Heart left ventricle (tissue), 13 donors: ENCODE measurements at regions not wholly inside any gene's neighbourhood (a gene's known extent, or its start where the extent isn't known, plus 50 kb on each side); places are given as distances from the start of the nearest gene placed in this dataset.

ENCODE experiments used
- CTCF ChIP-seq, 12 donors: fragments of 200-600 bp; sonication (generic) in 4 of 12; IDR thresholded peaks; one replicate each; pipeline versions ENCODE4 v1.5.0 to v1.8.0; 2018 to 2022; ENCODE audit warnings: antibody characterized with exemption in 12 of 12, mild to moderate bottlenecking in 5 of 12
- POLR2A ChIP-seq, 2 donors: fragments of 450-650 bp; IDR thresholded peaks; one replicate each; pipeline ENCODE4 v1.6.1; 2017; ENCODE audit warnings: antibody characterized with exemption in 2 of 2, mild to moderate bottlenecking in 2 of 2, moderate library complexity in 2 of 2
- donor health status: ischemic (EF 13 %, LVEDD 7.1; RV severe dilation, severe dysfunction).
- donor health status: DM: no; HTN: yes; CAD: no.
- donor health status: DM: no; HTN: no; CAD: no.
- donor health status: ischemic (EF 25% LVEDD 6.9; RV normal size, moderate dysfunction).
- donor health status: ischemic (EF 25% LVEDD 5.7; RV mildly dilated, moderate dysfunction).
- donor health status: ischemic (EF 35%, LVEDD 5.7; RV mildly dilated, moderate dysfunction).
- donor health status: nonischemic (EF 11% LVEDD 7.7; RV severe dilation, severe dysfunction).
- donor health status: DM: yes; HTN: yes; CAD: no.
- donor health status: PGD.
- donor health status: ischemic (EF 29% LVEDD 5.4; RV normal size, mild dysfunction).
- donor health status: nonischemic (EF 23%, LVEDD 6.1; RV moderate dilation, normal function).

- TF ChIP-seq POLR2A (IDR thresholded peaks at IDR 0.05): no peak
- TF ChIP-seq CTCF (IDR thresholded peaks at IDR 0.05): peak; percentile 51 to 77 (median 68)
These were observed 227.6 kb upstream of the HDX start for GRCh38 chrX:84729809-84730208.
